Stomach (tissue), 8 donors: ENCODE measurements at regions not wholly inside any gene's neighbourhood (a gene's known extent, or its start where the extent isn't known, plus 50 kb on each side); places are given as distances from the start of the nearest gene placed in this dataset.
"Not testable (repeated sequence)": the region's sequence is repeated elsewhere in the genome, so short reads cannot be mapped to it uniquely, and the experiment has no call there.

Experiments
- DNase-seq, 2 donors: peaks; one replicate each; pipeline versions ENCODE4 v3.0.0 to v3.0.0-alpha.2; 2013 to 2019
- H3K27ac ChIP-seq, 5 donors: fragments of 200-600 bp in 4 of 5; sonication (generic) in 4 of 5; one replicate each; pipeline ENCODE4 v1.5.1; 2013 to 2019; ENCODE audit warnings: mild to moderate bottlenecking in 1 of 5, moderate library complexity in 1 of 5
- H3K27me3 ChIP-seq, 3 donors: fragments of 200-600 bp; sonication (generic); one replicate each; pipeline ENCODE4 v1.5.1; 2017 to 2019; ENCODE audit warnings: mixed run types in 1 of 3
- H3K36me3 ChIP-seq, 4 donors: fragments of 200-600 bp; sonication (generic); 1 replicate in 3 of 4; 2 replicates in 1 of 4; pipeline ENCODE4 v1.5.1; 2016 to 2019
- H3K4me1 ChIP-seq, 4 donors: fragments of 200-600 bp; sonication (generic); one replicate each; pipeline ENCODE4 v1.5.1; 2016 to 2019
- H3K4me3 ChIP-seq, 4 donors: fragments of 200-600 bp; sonication (generic) in 3 of 4; one replicate each; pipeline ENCODE4 v1.5.1; 2016 to 2019; ENCODE audit warnings: mild to moderate bottlenecking in 1 of 4
- H3K9me3 ChIP-seq, 4 donors: fragments of 200-600 bp; sonication (generic); one replicate each; pipeline ENCODE4 v1.5.1; 2016 to 2019
- EP300 ChIP-seq: sonication (generic); formaldehyde crosslinking; IDR thresholded peaks from one replicate; pipeline ENCODE4 v1.6.1; 2017; ENCODE audit warnings: antibody characterized with exemption
- POLR2A ChIP-seq, 4 donors: fragments of 450-650 bp; IDR thresholded peaks; one replicate each; pipeline ENCODE4 v1.6.1; 2016; ENCODE audit warnings: antibody characterized with exemption in 4 of 4, control low read depth in 2 of 4, mild to moderate bottlenecking in 1 of 4, moderate library complexity in 1 of 4
- POLR2AphosphoS5 ChIP-seq, 3 donors: sonication (generic); formaldehyde crosslinking; IDR thresholded peaks; one replicate each; pipeline ENCODE4 v1.6.1; 2016; ENCODE audit warnings: antibody characterized with exemption in 3 of 3
- WGBS, 5 donors: extraction: QIAGEN DNeasy Blood & Tissue Kit in 3 of 5; methylation state at CpG; one replicate each; pipeline versions ENCODE4 v1.1.5 to v1.1.7; 2013 to 2018; 5-methylcytosine and 5-hydroxymethylcytosine counted together
- intact Hi-C: fragments of 100-400 bp; cut with DNase I; formaldehyde crosslinking; loops from one replicate; pipeline ENCODE4 v1.15.1; 2023; ENCODE audit warnings: low total_unique reads
- TF ChIP-seq, protein P1 (sequence below), 7 experiments: fragments of 450-650 bp in 4 of 7; fragments of 200-600 bp in 3 of 7; sonication (generic) in 3 of 7; IDR thresholded peaks; one replicate each; pipeline ENCODE4 v1.5.1; 2016 to 2019; ENCODE audit warnings: antibody characterized with exemption in 7 of 7, control low read depth in 2 of 7, mild to moderate bottlenecking in 1 of 7
- donor health status: healthy with polysubstance abuse.
- donor health status: Bipolar disorder and iron deficiency.
- donor health status: healthy.

DNA sequence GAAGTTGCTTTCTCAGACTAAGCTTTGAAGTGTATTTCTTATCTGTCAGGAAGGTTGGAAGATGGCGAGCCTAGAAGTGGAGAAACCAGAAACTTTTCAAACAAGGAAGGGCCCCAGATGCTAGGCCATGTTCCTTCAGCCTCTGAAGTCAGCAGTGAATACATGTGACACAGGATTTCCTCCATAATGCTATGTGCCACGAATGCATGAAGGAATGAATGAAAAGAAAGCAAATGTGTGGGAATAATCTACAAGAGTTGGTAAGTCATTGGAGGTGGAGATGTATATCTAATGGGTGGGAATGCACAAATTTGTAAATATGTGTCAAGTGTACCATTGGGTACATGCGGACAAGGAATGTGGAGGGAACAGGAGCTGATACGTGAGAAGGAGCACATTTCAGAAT lies 123.2 kb upstream of the PRSS16 start:
- H3K9me3 ChIP-seq = no peaks in the 10 kb centered on the region
- intact Hi-C loops = no loop called here
- H3K4me3 ChIP-seq = no peak overlapping the region
- H3K36me3 ChIP-seq = no peaks in the 10 kb centered on the region
- no peak overlapping the region for H3K27ac ChIP-seq
- no peaks in the 10 kb centered on the region for H3K27me3 ChIP-seq
- TF ChIP-seq POLR2AphosphoS5 (IDR thresholded peaks at IDR 0.05) (no peak), EP300 (no peak), POLR2A (IDR thresholded peaks at IDR 0.05) (no peak)
- TF ChIP-seq, protein P1, sequence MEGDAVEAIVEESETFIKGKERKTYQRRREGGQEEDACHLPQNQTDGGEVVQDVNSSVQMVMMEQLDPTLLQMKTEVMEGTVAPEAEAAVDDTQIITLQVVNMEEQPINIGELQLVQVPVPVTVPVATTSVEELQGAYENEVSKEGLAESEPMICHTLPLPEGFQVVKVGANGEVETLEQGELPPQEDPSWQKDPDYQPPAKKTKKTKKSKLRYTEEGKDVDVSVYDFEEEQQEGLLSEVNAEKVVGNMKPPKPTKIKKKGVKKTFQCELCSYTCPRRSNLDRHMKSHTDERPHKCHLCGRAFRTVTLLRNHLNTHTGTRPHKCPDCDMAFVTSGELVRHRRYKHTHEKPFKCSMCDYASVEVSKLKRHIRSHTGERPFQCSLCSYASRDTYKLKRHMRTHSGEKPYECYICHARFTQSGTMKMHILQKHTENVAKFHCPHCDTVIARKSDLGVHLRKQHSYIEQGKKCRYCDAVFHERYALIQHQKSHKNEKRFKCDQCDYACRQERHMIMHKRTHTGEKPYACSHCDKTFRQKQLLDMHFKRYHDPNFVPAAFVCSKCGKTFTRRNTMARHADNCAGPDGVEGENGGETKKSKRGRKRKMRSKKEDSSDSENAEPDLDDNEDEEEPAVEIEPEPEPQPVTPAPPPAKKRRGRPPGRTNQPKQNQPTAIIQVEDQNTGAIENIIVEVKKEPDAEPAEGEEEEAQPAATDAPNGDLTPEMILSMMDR (IDR thresholded peaks at IDR 0.05) = no peak
- peaks cover 0 to 11% (median 5%) of the 10 kb centered on the region in 4 donors for H3K4me1 ChIP-seq
- 81 to 86% (median 85%) methylated on average over 4 of the region's 4 CpGs for WGBS, 5 donors
- no peak for DNase-seq

DNA sequence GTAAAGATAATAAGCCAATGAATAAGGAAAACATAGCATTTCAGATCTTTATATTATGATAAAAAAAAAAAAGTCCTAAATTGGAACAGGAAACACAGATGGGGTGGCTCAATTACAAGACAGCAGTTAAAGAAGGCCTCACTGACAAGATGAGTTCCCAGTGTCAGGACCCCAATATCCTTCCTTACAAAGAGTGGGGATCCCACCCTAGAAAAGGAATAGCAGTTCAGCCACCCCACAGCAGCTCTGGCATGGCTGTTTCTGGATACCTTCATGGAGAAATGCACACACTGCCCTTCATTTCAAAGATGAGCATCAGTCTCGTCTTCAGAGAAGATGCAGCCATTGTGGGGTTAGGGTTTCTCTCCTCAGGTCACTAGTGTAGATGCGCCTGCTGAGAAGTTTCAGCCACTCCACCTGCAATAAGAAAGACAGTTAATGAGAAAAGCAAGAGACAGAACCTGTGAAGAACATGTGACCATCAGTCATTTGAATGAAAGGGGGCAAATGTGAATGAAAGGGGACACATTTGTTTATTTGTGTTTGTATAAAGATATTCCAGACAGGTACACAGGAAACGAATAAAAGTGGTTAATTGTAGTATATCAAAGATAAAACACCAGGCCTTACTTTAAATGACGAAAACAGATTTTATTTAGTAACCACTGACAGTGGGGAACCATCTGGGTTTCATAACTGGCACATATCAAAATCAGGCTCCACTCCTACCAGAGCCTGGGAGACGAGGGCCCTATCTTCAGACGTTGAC lies 121.3 kb upstream of the PRSS16 start:
- no peaks in the 10 kb centered on the region for H3K9me3 ChIP-seq
- no peak for DNase-seq
- intact Hi-C loops = no loop called here
- no peak for TF ChIP-seq EP300
- TF ChIP-seq, protein P1 (IDR thresholded peaks at IDR 0.05) = no peak
- TF ChIP-seq POLR2A (IDR thresholded peaks at IDR 0.05) = no peak
- no peak for TF ChIP-seq POLR2AphosphoS5 (IDR thresholded peaks at IDR 0.05)
- peak overlapping the region in 2 of 4 donors; percentile 31 to 34 for H3K4me3 ChIP-seq
- H3K4me1 ChIP-seq = peaks cover 0 to 16% (median 5%) of the 10 kb centered on the region in 4 donors
- H3K27ac ChIP-seq = peak overlapping the region in 3 of 5 donors; percentile 50 to 79 (median 61)
- no peaks in the 10 kb centered on the region for H3K36me3 ChIP-seq
- H3K27me3 ChIP-seq = peaks cover 0 to 2% (median 0%) of the 10 kb centered on the region in 3 donors
- 89 to 93% (median 91%) methylated on average over 6 of the region's 6 CpGs for WGBS, 5 donors

DNA sequence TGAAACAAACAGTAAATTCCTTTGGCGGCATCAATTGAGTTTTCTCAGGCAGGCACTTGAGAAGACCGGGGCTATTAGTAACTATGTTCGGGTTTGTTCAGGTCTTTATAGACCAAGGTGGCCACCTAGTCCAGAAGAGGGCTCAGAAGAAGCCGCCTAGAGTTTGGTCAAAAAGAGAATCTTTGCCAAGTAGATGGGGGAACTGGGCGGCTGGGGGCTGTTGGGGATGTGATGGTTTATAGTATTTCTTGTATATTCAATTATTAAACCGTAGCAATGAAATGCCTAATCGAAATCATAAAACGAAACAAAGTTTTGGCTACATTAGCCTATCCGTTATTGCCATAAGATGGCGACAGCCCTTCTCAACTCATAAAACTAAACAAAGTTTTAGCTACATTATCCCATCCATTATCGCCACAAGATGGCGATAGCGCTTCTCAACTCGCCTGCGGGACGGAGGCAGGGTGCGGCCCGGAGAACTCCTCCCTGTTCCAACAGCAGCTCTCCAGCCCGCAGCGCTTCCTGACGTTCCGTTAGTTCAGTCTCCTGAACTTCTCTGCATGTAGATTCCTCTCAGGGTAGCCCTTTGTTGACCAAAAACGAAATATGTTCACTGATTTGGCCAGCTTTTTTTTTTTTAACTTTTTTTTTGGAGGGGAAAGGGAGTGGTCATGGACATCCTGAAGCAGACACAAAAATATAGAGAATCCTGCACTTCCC lies 120.5 kb upstream of the PRSS16 start:
- Histone ChIP-seq H3K27ac (peak overlapping the region in 3 of 5 donors; percentile 50 to 79 (median 61)), H3K4me1 (peaks cover 0 to 22% (median 6%) of the 10 kb centered on the region in 4 donors), H3K9me3 (no peaks in the 10 kb centered on the region), H3K4me3 (peak overlapping the region; percentile 15 to 34 (median 28)), H3K27me3 (peaks cover 0 to 5% (median 0%) of the 10 kb centered on the region in 3 donors), H3K36me3 (no peaks in the 10 kb centered on the region)
- TF ChIP-seq POLR2A (IDR thresholded peaks at IDR 0.05) (no peak), EP300 (no peak), POLR2AphosphoS5 (IDR thresholded peaks at IDR 0.05) (peak in 2 of 3 donors; percentile 72 to 90)
- TF ChIP-seq, protein P1 (IDR thresholded peaks at IDR 0.05) = peak in 5 of 7 experiments; percentile 46 to 81 (median 65)
- intact Hi-C loops = no loop called here
- WGBS, 5 donors = 19 to 21% (median 19%) methylated on average over 23 of the region's 23 CpGs
- peak; percentile 89 to 97 for DNase-seq

DNA sequence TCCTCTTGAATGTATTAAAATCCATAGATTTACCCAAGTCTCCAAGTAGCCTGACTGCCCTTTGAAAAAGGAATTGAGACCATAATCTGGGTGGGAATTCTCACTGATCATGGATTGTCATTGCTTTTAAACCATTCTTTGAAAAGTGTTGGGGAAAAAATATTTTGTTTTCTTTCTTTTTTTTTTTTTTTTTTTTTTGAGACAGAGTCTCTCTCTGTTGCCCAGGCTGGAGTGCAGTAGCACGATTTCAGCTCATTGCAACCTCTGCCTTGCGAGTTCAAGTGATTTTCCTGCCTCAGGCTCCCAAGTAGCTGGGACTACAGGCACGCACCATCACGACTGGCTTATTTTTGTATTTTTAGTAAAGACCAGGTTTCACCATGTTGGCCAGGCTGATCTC lies 119.6 kb upstream of the PRSS16 start:
- H3K4me3 ChIP-seq, H3K27me3 ChIP-seq, intact Hi-C loops, DNase-seq, H3K36me3 ChIP-seq, H3K27ac ChIP-seq, H3K9me3 ChIP-seq: not testable (repeated sequence)
- peaks cover 0 to 26% (median 13%) of the 10 kb centered on the region in 4 donors for H3K4me1 ChIP-seq
- WGBS, 5 donors = 79 to 93% (median 92%) methylated on average over 4 of the region's 4 CpGs
